Motor neuron (in vitro differentiated cells): ENCODE measurements at regions not wholly inside any gene's neighbourhood (a gene's known extent, or its start where the extent isn't known, plus 50 kb on each side); places are given as distances from the start of the nearest gene placed in this dataset.
"Not testable (repeated sequence)": the region's sequence is repeated elsewhere in the genome, so short reads cannot be mapped to it uniquely, and the experiment has no call there.

Experiments
- ATAC-seq, 8 experiments: fragments of 200-7000 bp; cut with Tn5 transposase; replicated peaks in 6 of 8; 2 replicates each; pipeline ENCODE4 v1.8.0; 2021; ENCODE audit warnings: mild to moderate bottlenecking in 8 of 8, moderate library complexity in 8 of 8
- H3K27ac ChIP-seq, 2 donors: fragments of 250-450 bp; sonication (Bioruptor Pico); 2 replicates each; pipeline ENCODE4 v1.9.0; 2021; ENCODE audit warnings: antibody characterized with exemption in 2 of 2, mild to moderate bottlenecking in 2 of 2, moderate library complexity in 1 of 2
- H3K4me1 ChIP-seq, 2 donors: fragments of 250-450 bp; sonication (Bioruptor Pico); replicated peaks in 1 of 2; 2 replicates each; pipeline ENCODE4 v1.6.1; 2021; ENCODE audit warnings: antibody characterized with exemption in 2 of 2, mild to moderate bottlenecking in 2 of 2, moderate library complexity in 1 of 2
- H3K4me3 ChIP-seq, 5 donors: fragments of 250-450 bp; sonication (Bioruptor Pico); 2 replicates each; pipeline ENCODE4 v1.9.0; 2021; ENCODE audit warnings: antibody characterized with exemption in 5 of 5, mild to moderate bottlenecking in 5 of 5, moderate library complexity in 4 of 5
- WGBS, 10 experiments: fragments of 450-650 bp; shearing (Covaris generic); methylation state at CpG; one replicate each; pipeline ENCODE4 v1.0.0; 2022; 5-methylcytosine and 5-hydroxymethylcytosine counted together
- in situ Hi-C, 9 experiments: fragments of 400-800 bp; cut with MboI; loops; one replicate each; pipeline ENCODE4 v1.15.0; 2021; ENCODE audit warnings: low sequenced_read_pairs in 9 of 9, low pct_unique_long_range_greater_than_20kb in 2 of 9; ENCODE audit not compliant: unreplicated experiment in 9 of 9

DNA sequence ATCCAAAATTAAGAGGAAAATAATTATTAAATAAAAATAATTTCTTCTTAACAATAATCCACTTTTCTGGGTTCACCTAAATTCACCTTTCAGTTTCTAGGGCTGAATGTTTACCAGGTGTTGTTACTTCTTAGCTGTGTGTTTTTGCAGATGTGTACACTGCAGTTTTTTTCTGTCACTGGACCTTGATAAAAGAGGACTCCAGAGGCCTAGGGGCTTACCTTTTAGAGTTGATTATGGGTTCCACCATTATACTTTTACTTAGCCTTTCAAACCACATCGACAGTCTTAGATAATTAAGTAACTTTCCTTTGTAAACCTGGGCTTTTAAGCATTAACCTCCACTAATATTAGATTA is 766.5 kb downstream of the BCKDHB start:
- in situ Hi-C loops = no loop called here
- H3K4me1 ChIP-seq = no peaks in the 10 kb centered on the region
- ATAC-seq = no peak
- no peak overlapping the region for H3K27ac ChIP-seq
- H3K4me3 ChIP-seq = no peak overlapping the region
- 57 to 100% (median 92%) methylated on average over 1 of the region's 1 CpG; no CpG with 5 or more reads in 2 of the 10 experiments for WGBS, 10 experiments

DNA sequence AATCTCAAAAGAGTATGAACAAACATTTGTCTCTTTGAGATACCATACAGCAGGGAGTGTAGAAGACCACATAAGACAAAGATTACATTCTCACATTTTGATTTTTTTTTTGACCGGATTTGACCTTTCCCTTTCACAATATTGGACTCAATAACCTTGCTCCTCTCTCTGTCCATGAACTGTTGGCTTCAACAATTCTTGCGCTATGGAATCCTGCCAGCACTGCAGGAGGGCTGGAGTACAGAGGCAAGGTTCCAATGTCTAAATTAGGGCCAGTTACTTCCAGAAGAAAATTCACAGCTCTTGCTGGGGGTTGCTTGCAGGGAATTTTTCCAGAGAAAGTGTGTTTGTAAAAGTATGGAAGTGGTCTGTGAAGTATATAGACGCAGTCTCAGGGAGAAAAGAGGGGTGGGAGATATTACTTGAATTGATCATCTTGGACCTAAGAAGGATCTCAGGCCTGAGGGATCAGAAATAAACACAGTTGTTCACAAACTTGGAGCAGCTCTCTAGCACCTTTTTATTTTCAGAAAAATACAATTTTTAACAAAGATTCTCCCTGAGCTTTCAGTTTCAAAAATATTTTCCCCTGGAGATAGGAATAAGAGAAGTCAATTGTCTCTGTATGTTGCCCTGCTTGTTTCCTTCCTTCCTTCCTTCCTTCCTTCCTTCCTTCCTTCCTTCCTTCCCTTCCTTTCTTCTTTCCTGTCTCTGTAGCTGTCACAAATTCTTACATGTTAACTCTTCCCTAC is 765.9 kb downstream of the BCKDHB start:
- Histone ChIP-seq H3K4me3 (no peak overlapping the region), H3K27ac (no peak overlapping the region), H3K4me1 (no peaks in the 10 kb centered on the region)
- ATAC-seq = no peak
- in situ Hi-C loops = no loop called here
- WGBS, 10 experiments = 14 to 100% (median 85%) methylated on average over 1 to 3 of the region's 3 CpGs; no CpG with 5 or more reads in 1 of the 10 experiments

DNA sequence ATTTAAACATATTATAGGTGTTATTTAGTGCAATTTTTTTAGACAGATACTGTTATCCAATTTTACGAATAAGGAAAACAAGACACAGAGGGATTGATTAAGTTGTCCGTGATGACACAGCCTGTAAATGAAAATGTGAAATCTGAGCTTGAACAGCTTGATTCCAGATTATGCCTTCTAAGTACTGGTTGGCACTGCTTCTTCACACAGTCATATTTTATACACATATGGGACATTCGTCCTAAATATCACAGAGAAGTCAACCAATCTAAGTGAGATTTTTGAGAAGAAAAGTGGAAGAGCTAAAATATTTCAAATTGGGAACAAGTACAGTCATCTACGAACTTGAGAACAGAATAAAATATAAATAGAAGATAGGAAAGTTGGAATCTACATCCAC is 756.3 kb downstream of the BCKDHB start:
- WGBS, 10 experiments = 27 to 100% (median 78%) methylated on average over 1 to 4 of the region's 4 CpGs
- in situ Hi-C loops = no loop called here
- Histone ChIP-seq H3K4me1 (no peaks in the 10 kb centered on the region), H3K27ac (no peak overlapping the region), H3K4me3 (no peak overlapping the region)
- ATAC-seq = no peak

DNA sequence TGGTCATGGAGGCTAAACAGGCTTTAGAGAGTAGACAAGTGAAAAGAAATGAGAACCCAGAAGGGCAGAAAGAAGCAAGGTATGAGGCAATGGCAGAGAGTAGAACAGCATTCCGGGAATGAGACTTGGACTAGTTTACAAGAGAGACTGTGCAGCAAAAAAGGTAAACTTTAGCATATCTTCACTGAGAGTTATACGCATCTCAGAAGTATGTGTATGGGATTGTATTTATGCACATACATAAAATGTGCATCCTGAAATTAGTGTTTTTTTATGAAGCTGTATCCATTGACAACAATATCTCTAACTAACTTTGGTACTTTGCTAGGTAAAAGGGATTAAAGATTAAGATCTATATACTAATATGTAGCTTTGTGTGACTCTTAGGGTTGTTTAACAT is 753.6 kb downstream of the BCKDHB start:
- Histone ChIP-seq H3K27ac (no peak overlapping the region), H3K4me1 (no peaks in the 10 kb centered on the region), H3K4me3 (no peak overlapping the region)
- peak in 3 of 8 experiments; percentile 70 to 80 (median 78) for ATAC-seq
- WGBS, 10 experiments = 19 to 100% (median 74%) methylated on average over 1 to 2 of the region's 2 CpGs; no CpG with 5 or more reads in 2 of the 10 experiments
- in situ Hi-C loops = no loop called here

DNA sequence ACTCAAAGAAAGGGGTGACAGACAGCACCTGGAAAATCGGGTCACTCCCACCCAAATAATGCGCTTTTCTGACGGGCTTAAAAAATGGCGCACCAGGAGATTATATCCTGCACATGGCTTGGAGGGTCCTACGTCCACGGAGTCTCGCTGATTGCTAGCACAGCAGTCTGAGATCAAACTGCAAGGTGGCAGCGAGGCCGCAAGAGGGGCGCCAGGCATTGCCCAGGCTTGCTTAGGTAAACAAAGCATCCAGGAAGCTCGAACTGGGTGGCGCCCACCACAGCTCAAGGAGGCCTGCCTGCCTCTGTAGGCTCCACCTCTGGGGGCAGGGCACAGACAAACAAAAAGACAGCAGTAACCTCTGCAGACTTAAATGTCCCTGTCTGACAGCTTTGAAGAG is 741.5 kb downstream of the BCKDHB start:
- H3K27ac ChIP-seq = not testable (repeated sequence)

DNA sequence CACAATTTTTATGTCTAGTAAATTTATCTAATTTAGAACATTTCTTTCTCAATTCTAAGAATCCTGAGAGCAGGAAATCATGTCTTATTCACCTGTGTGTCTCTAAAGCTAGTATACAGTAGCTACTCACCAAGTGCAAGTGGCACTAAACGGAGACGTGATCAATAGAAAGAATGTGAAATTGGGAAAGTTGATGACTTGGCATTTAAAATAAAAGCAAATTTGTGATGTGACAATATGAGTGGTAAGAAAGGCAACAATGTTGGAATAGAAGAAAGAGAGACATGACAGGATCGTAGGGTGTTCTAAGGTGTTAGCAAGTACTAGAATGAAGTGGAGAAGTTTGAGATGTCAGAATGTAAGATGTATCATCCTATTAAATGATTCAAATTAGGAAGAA is 725.9 kb downstream of the BCKDHB start:
- in situ Hi-C loops = no loop called here
- no peaks in the 10 kb centered on the region for H3K4me1 ChIP-seq
- WGBS, 10 experiments = 60 to 100% (median 91%) methylated on average over 2 to 3 of the region's 3 CpGs; no CpG with 5 or more reads in 1 of the 10 experiments
- no peak overlapping the region for H3K4me3 ChIP-seq
- ATAC-seq = no peak
- H3K27ac ChIP-seq = no peak overlapping the region

More for the DNA sequence above, 741.5 kb downstream of the BCKDHB start:
- H3K4me3 ChIP-seq, ATAC-seq, in situ Hi-C loops, H3K4me1 ChIP-seq: not testable (repeated sequence)
- 60 to 90% (median 85%) methylated on average over 1 to 4 of the region's 12 CpGs; no CpG with 5 or more reads in 7 of the 10 experiments for WGBS, 10 experiments

DNA sequence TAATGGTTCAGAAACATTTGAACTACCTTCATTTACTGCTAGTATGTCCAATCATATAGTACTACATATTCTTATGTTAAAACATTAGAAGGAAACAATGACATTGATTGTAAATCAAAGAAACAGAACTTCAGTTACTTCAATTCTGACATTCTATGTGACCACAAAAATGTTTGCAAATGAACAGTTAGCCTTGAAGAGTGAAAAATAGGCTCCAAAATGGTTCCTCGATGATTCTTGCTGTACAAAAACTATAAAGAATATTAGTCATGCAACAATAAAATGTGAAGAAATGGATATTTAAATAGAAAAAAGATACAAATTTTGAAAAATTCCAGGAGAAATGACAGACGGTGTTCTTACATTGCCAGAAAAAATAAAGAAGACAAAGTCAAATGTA is 686.9 kb downstream of the BCKDHB start:
- in situ Hi-C loops = no loop called here

DNA sequence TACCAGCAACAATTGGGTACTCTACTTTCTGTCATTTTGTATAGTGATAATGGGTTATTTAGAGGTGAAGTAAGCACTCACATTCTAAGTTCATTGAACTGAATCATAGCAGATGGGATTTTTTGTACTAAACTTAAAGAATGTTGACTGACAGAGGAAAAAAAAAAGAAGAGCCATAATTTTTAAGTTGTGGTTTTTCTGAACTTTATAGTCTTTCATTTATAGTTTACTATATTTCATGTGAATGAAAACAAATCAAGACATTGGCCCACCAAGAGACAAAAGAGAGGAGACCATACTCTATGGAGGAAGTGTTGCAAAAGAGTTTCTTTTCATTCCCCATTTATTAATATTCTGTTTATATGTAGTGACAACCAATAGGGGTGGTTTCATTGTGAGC is 685.7 kb downstream of the BCKDHB start:
- Histone ChIP-seq H3K4me3 (no peak overlapping the region), H3K27ac (no peak overlapping the region), H3K4me1 (no peaks in the 10 kb centered on the region)
- no peak for ATAC-seq
- in situ Hi-C loops = no loop called here

More for the DNA sequence above, 686.9 kb downstream of the BCKDHB start:
- 56 to 95% (median 84%) methylated on average over 2 of the region's 2 CpGs; no CpG with 5 or more reads in 1 of the 10 experiments for WGBS, 10 experiments
- no peaks in the 10 kb centered on the region for H3K4me1 ChIP-seq
- H3K27ac ChIP-seq = no peak overlapping the region
- ATAC-seq = no peak
- no peak overlapping the region for H3K4me3 ChIP-seq

DNA sequence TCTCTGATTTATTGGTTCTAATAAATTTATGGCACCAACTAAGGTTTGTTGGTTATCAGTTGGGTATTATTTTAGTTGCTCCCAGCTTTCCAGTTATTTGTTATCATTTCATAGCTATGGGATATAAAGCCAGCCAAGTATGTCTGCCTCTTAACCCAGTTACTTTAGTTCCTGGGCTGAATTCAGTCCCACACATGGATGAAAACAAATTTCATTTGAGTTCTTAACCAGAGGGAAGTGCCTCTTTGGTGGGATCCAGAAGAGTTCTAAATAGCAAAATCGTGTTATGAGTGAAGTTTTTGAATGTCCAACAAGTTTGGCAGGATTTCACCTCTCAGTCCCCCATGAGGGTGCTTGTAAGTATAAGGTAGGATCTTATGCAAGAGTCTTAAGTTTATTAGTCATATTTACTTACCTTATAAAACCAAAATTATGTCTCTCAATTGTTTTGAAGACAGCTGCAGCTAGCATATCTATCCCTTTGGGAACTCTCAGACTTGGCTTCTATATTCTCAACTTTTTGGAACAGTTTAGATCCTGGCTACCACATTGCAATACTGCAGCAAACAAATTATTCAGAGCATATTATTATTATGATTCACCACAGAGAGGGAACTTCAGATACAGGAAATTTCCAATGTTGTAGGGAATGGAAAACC is 683.6 kb downstream of the BCKDHB start:
- in situ Hi-C loops = no loop called here
- H3K4me3 ChIP-seq = no peak overlapping the region
- H3K27ac ChIP-seq = no peak overlapping the region
- no peak for ATAC-seq
- 0 to 100% (median 71%) methylated on average over 1 of the region's 1 CpG; no CpG with 5 or more reads in 4 of the 10 experiments for WGBS, 10 experiments
- no peaks in the 10 kb centered on the region for H3K4me1 ChIP-seq

DNA sequence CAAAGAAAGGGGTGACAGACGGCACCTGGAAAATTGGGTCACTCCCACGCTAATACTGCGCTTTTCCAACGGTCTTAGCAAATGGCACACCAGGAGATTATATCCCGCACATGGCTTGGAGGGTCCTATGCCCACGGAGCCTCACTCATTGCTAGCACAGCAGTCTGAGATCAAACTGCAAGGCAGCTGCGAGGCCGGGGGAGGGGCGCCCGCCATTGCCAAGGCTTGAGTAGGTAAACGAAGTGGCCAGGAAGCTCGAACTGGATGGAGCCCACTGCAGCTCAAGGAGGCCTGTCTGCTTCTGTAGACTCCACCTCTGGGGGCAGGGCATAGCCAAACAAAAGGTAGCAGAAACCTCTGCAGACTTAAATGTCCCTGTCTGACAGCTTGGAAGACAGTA is 676.8 kb downstream of the BCKDHB start:
- H3K27ac ChIP-seq, H3K4me3 ChIP-seq, ATAC-seq, H3K4me1 ChIP-seq, in situ Hi-C loops: not testable (repeated sequence)
- WGBS, 10 experiments = 40 to 100% (median 77%) methylated on average over 1 to 4 of the region's 12 CpGs; no CpG with 5 or more reads in 4 of the 10 experiments

DNA sequence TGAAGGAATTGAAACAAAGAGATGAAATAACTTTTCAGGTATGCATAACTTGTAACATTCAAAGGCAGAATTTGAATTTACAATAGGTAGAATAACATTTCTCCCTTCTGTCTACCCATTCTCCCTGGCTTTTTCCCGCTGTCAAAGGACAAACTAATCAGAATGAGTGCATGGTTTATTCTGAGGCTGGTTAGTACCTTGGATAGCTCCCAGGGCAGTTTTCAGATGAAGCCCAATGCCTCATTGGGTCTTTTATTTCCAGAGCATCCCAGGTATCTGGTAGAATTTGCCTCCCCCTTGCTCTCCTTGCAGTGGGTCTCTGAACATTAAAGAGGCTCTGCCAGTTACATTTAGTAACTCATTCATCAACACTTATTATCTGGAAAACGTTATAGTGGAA is 665.5 kb downstream of the BCKDHB start:
- in situ Hi-C loops = no loop called here
- no peak overlapping the region for H3K27ac ChIP-seq
- peaks cover 0 to 2% of the 10 kb centered on the region in 2 donors for H3K4me1 ChIP-seq
- WGBS, 10 experiments = 0 to 60% (median 43%) methylated on average over 1 to 2 of the region's 2 CpGs; no CpG with 5 or more reads in 1 of the 10 experiments
- no peak overlapping the region for H3K4me3 ChIP-seq
- ATAC-seq = peak in 2 of 8 experiments; percentile 37 to 53

DNA sequence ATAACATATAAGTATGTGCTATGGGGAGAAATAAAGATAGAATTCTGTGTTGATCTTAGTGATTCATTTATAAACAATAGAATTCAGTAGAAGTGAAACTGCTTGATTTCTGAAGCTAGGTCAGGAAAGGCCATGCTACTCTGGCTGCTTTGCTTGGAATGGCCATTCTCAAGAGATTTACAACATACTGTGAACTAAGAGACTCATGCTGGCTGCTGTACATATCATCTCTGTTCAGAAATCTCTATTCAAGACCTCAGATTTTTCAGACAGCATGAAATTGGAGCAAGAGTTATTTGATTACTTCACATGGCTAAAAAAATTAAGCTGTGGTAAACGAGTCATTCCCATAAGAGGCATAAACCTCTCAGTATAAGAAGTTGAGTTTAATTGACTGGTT is 662.6 kb downstream of the BCKDHB start:
- Histone ChIP-seq H3K4me1 (peaks cover 0 to 2% of the 10 kb centered on the region in 2 donors), H3K27ac (no peak overlapping the region), H3K4me3 (no peak overlapping the region)
- in situ Hi-C loops = no loop called here
- peak in 3 of 8 experiments; percentile 22 to 73 (median 50) for ATAC-seq
- whole genome bisulfite sequencing, 10 experiments = 0 to 80% (median 28%) methylated on average over 1 of the region's 1 CpG; no CpG with 5 or more reads in 2 of the 10 experiments

DNA sequence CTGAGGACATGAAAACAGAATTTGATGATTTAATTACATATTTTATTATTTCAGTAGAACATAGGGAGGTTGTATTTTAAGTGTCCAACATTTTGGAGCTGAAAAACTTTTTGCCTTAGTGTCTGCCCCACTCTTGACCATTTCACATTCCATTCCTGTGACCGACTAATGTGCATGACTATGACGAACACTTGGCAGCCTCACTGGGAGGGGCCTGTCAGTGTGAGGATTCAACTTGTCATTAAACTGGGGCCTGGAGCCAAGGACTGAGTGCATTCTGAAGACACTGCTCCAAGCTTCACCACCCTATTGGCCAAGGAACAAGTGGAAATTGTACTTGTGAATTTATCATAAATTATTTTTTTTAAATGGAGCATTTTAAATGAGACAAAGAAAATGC is 661.3 kb downstream of the BCKDHB start:
- ATAC-seq = peak in 3 of 8 experiments; percentile 19 to 100 (median 100)
- WGBS, 10 experiments = 0 to 90% (median 30%) methylated on average over 1 to 2 of the region's 2 CpGs; no CpG with 5 or more reads in 4 of the 10 experiments

More for the DNA sequence above, 661.3 kb downstream of the BCKDHB start:
- Histone ChIP-seq H3K4me1 (peaks cover 0 to 2% of the 10 kb centered on the region in 2 donors), H3K4me3 (no peak overlapping the region), H3K27ac (no peak overlapping the region)
- in situ Hi-C loops = no loop called here
